RWPE2 (cell line): ENCODE measurements at regions not wholly inside any gene's neighbourhood (a gene's known extent, or its start where the extent isn't known, plus 50 kb on each side); places are given as distances from the start of the nearest gene placed in this dataset.

Experiments used
- ATAC-seq: fragments of 200-7000 bp; cut with Tn5 transposase; 3 replicates; pipeline ENCODE4 v1.9.1; 2021; ENCODE audit warnings: low read depth
- DNase-seq: peaks from one replicate; pipeline ENCODE4 v3.0.0-alpha.2; 2020; ENCODE audit warnings: low spot score
- H3K27ac ChIP-seq: fragments of 450-650 bp; 2 replicates; pipeline ENCODE4 v1.5.1; 2017; ENCODE audit warnings: mild to moderate bottlenecking; ENCODE audit not compliant: poor library complexity, severe bottlenecking
- H3K27me3 ChIP-seq: fragments of 250-450 bp; sonication (Bioruptor Pico); 2 replicates; pipeline ENCODE4 v1.5.1; 2021; ENCODE audit warnings: mild to moderate bottlenecking, moderate library complexity; ENCODE audit not compliant: insufficient read depth, poor library complexity, severe bottlenecking
- H3K36me3 ChIP-seq: fragments of 250-450 bp; sonication (Bioruptor Pico); 2 replicates; pipeline ENCODE4 v1.5.1; 2020; ENCODE audit warnings: low read depth, mild to moderate bottlenecking, moderate library complexity
- H3K4me1 ChIP-seq: fragments of 250-450 bp; sonication (Bioruptor Pico); 2 replicates; pipeline ENCODE4 v1.5.1; 2021; ENCODE audit warnings: mild to moderate bottlenecking, moderate library complexity; ENCODE audit not compliant: insufficient read depth, poor library complexity, severe bottlenecking
- H3K4me3 ChIP-seq: fragments of 250-450 bp; sonication (Bioruptor Pico); 2 replicates; pipeline ENCODE4 v1.5.1; 2021; ENCODE audit warnings: mild to moderate bottlenecking, moderate library complexity; ENCODE audit not compliant: severe bottlenecking
- H3K9me3 ChIP-seq: fragments of 250-450 bp; sonication (Bioruptor Pico); 2 replicates; pipeline ENCODE4 v1.5.1; 2021; ENCODE audit warnings: mild to moderate bottlenecking, moderate library complexity; ENCODE audit not compliant: severe bottlenecking
- TF ChIP-seq, protein P1 (sequence below): fragments of 450-650 bp; IDR thresholded peaks from one replicate; pipeline ENCODE4 v1.5.1; 2017; ENCODE audit warnings: mild to moderate bottlenecking, moderate library complexity; ENCODE audit not compliant: poor library complexity, severe bottlenecking

DNA sequence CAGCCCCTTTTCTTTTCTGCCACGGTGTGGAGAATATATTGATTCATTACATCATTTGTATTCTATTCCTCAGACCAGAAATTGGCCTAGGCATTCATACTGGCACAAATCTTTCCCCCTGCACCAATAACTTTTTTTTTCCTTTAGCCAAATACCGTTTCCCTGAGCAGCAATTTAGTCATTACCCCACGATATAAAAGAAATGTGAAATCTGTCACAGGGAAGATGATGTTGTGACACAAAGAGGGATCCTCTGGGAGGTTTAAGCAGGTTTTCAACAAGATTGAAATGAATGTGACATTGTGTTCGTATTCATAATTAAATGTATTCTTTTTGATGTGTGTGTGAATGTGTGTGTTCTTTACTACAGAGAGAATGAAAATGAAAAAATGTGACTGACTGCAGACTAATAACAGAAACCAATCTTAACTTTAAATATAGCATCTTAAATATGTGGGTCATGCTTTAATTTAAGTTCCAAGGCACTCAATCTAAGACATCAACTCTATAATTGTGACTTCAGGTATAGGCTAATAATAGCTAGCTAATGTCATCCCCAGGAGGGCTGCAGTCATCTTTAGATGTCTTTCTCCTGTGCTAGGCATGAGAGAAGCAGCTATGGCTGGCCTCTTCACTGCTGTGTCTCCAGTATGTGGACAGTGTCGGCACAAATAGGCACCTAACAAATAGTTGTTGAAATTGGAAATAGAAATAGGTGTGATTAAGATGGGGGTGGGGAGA lies 177.7 kb downstream of the BTBD3 start:
- no peaks in the 10 kb centered on the region for H3K9me3 ChIP-seq
- H3K4me1 ChIP-seq = no peaks in the 10 kb centered on the region
- TF ChIP-seq, protein P1, sequence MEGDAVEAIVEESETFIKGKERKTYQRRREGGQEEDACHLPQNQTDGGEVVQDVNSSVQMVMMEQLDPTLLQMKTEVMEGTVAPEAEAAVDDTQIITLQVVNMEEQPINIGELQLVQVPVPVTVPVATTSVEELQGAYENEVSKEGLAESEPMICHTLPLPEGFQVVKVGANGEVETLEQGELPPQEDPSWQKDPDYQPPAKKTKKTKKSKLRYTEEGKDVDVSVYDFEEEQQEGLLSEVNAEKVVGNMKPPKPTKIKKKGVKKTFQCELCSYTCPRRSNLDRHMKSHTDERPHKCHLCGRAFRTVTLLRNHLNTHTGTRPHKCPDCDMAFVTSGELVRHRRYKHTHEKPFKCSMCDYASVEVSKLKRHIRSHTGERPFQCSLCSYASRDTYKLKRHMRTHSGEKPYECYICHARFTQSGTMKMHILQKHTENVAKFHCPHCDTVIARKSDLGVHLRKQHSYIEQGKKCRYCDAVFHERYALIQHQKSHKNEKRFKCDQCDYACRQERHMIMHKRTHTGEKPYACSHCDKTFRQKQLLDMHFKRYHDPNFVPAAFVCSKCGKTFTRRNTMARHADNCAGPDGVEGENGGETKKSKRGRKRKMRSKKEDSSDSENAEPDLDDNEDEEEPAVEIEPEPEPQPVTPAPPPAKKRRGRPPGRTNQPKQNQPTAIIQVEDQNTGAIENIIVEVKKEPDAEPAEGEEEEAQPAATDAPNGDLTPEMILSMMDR = no peak
- H3K27me3 ChIP-seq = no peaks in the 10 kb centered on the region
- H3K4me3 ChIP-seq = no peak overlapping the region
- ATAC-seq (no peak), DNase-seq (no peak)
- no peaks in the 10 kb centered on the region for H3K36me3 ChIP-seq
- H3K27ac ChIP-seq = no peak overlapping the region

DNA sequence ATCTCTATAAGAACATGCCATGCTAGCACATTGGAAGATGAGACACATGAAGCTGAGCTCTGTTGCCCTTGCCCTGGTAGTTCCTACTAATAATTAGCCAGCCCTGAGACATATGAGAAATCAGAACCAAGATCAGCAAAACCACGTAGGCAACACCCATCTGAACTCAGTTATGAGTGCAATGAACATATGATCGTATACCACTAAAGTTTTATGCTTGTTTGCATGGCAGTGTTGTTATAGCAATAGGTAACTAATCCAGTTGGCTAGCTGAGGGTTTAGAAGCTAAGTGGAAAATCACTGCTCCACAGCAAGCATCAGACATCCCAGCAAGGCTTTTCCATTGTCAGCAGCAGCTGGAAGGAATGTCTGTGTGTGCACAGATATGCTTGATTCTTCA lies 180.7 kb downstream of the BTBD3 start:
- TF ChIP-seq, protein P1 = no peak
- H3K27ac ChIP-seq = no peak overlapping the region
- no peaks in the 10 kb centered on the region for H3K36me3 ChIP-seq
- no peaks in the 10 kb centered on the region for H3K9me3 ChIP-seq
- no peak overlapping the region for H3K4me3 ChIP-seq
- no peaks in the 10 kb centered on the region for H3K4me1 ChIP-seq
- DNase-seq = no peak
- no peaks in the 10 kb centered on the region for H3K27me3 ChIP-seq
- no peak for ATAC-seq

DNA sequence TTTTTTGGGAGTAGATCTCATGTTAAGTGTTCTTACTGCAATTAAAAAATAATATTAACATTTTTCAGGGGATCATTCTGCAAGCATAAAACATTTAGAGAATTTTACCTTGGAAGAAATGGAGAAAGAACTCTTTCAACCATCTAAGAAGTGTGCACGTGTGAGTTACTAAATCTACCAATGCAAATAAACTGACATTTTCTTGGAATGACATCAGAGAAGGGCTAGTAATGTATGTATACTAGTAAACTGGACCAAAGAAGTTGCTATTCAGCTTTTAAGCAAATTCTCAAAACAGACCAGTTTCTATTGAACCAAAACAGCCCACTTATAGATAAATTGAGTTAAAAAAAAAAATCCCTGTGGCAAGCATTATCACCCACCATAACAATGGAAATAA lies 191.2 kb downstream of the BTBD3 start:
- Histone ChIP-seq H3K9me3 (no peaks in the 10 kb centered on the region), H3K36me3 (no peaks in the 10 kb centered on the region), H3K27ac (no peak overlapping the region), H3K27me3 (no peaks in the 10 kb centered on the region), H3K4me3 (no peak overlapping the region), H3K4me1 (no peaks in the 10 kb centered on the region)
- ATAC-seq (no peak), DNase-seq (no peak)
- TF ChIP-seq, protein P1 = no peak

- no peak overlapping the region for H3K4me3 ChIP-seq
- no peak overlapping the region for H3K27ac ChIP-seq
- ATAC-seq (no peak), DNase-seq (no peak)
- TF ChIP-seq, protein P1 = no peak
- H3K4me1 ChIP-seq = no peaks in the 10 kb centered on the region
- no peaks in the 10 kb centered on the region for H3K9me3 ChIP-seq
- H3K36me3 ChIP-seq = no peaks in the 10 kb centered on the region
- H3K27me3 ChIP-seq = no peaks in the 10 kb centered on the region
Observed at GRCh38 chr20:12110274-12110673, 192.6 kb downstream of the BTBD3 start.

DNA sequence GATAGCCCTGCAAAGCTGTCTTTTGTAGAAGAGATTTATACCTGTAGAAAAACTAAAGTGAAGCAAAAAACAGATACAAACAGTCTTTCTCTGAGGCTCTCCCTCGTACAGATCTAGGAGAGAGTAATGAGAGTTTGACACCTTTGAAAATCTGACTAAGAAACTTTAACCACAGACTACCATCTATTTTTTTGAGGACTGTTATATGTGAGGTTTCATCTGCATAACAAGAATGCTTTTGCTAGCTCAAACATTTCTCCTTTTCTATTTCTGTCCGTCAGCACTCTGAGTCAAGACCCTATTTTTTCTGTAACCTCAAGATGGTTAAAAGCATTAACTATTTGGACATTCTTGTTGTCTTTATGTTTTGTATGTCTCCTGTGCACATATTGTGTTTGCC lies 193.0 kb downstream of the BTBD3 start:
- DNase-seq (no peak), ATAC-seq (no peak)
- H3K27ac ChIP-seq = no peak overlapping the region
- H3K36me3 ChIP-seq = no peaks in the 10 kb centered on the region
- TF ChIP-seq, protein P1 = no peak
- H3K4me3 ChIP-seq = no peak overlapping the region
- no peaks in the 10 kb centered on the region for H3K27me3 ChIP-seq
- H3K4me1 ChIP-seq = no peaks in the 10 kb centered on the region
- H3K9me3 ChIP-seq = no peaks in the 10 kb centered on the region
